Umbilical cord (tissue), 1 donor: ENCODE measurements at regions not wholly inside any gene's neighbourhood (a gene's known extent, or its start where the extent isn't known, plus 50 kb on each side); places are given as distances from the start of the nearest gene placed in this dataset.

Source experiments
- DNase-seq: peaks from one replicate; pipeline ENCODE4 v3.0.0-alpha.2; 2015; ENCODE audit warnings: low spot score

- DNase-seq, result no peak
These were observed 295.3 kb upstream of the SORL1-AS1 start for GRCh38 chr11:121748068-121748467.

GRCh38 chr11:121743285-121743684 is 290.5 kb upstream of the SORL1-AS1 start:
- no peak for DNase-seq

- DNase-seq, result peak; percentile 97
These were observed 289.1 kb upstream of the SORL1-AS1 start for GRCh38 chr11:121741761-121742361.

GRCh38 chr11:121741351-121741760 is 288.6 kb upstream of the SORL1-AS1 start:
- peak; percentile 81 for DNase-seq

GRCh38 chr11:121740902-121741301 is 288.1 kb upstream of the SORL1-AS1 start:
- no peak for DNase-seq

- no peak for DNase-seq
These were observed 281.1 kb upstream of the SORL1-AS1 start for GRCh38 chr11:121733858-121734257.

- no peak for DNase-seq
These were observed 275.2 kb upstream of the SORL1-AS1 start for GRCh38 chr11:121727942-121728341.

GRCh38 chr11:121723246-121723741 is 270.5 kb upstream of the SORL1-AS1 start:
- DNase-seq, result peak; percentile 75

GRCh38 chr11:121722431-121723245 is 269.9 kb upstream of the SORL1-AS1 start:
- peak; percentile 91 for DNase-seq

- no peak for DNase-seq
These were observed 269.2 kb upstream of the SORL1-AS1 start for GRCh38 chr11:121721961-121722360.

- DNase-seq, result no peak
These were observed 268.7 kb upstream of the SORL1-AS1 start for GRCh38 chr11:121721448-121721847.

GRCh38 chr11:121717296-121717695 is 264.5 kb upstream of the SORL1-AS1 start:
- DNase-seq, result no peak

GRCh38 chr11:121716060-121716459 is 263.3 kb upstream of the SORL1-AS1 start:
- DNase-seq, result no peak

- DNase-seq, result no peak
These were observed 262.6 kb upstream of the SORL1-AS1 start for GRCh38 chr11:121715405-121715804.

GRCh38 chr11:121714351-121714750 is 261.6 kb upstream of the SORL1-AS1 start:
- no peak for DNase-seq

- no peak for DNase-seq
These were observed 259.2 kb upstream of the SORL1-AS1 start for GRCh38 chr11:121711939-121712338.

- DNase-seq, result no peak
These were observed 258.5 kb upstream of the SORL1-AS1 start for GRCh38 chr11:121711236-121711635.

GRCh38 chr11:121706884-121707420 is 254.2 kb upstream of the SORL1-AS1 start:
- no peak for DNase-seq

GRCh38 chr11:121703201-121703600 is 250.4 kb upstream of the SORL1-AS1 start:
- DNase-seq, result peak; percentile 23

GRCh38 chr11:121700968-121701367 is 248.2 kb upstream of the SORL1-AS1 start:
- DNase-seq, result no peak

- no peak for DNase-seq
These were observed 247.0 kb upstream of the SORL1-AS1 start for GRCh38 chr11:121699801-121700200.

- DNase-seq, result no peak
These were observed 244.3 kb upstream of the SORL1-AS1 start for GRCh38 chr11:121696931-121697670.
